Mammary epithelial cell (primary cell): ENCODE measurements at regions not wholly inside any gene's neighbourhood (a gene's known extent, or its start where the extent isn't known, plus 50 kb on each side); places are given as distances from the start of the nearest gene placed in this dataset.

Source experiments
- CTCF ChIP-seq, 2 donors: IDR thresholded peaks in 1 of 2; conservative IDR thresholded peaks in 1 of 2; 2 replicates each; pipeline ENCODE4 v1.5.1; 2011 to 2012; ENCODE audit warnings: inconsistent platforms in 2 of 2, low read length in 2 of 2, mild to moderate bottlenecking in 2 of 2, control low read depth in 1 of 2, low read depth in 1 of 2; ENCODE audit not compliant: insufficient read depth in 1 of 2; ENCODE audit errors: extremely low read depth in 1 of 2
- EZH2 ChIP-seq: IDR thresholded peaks from 2 replicates; pipeline ENCODE4 v1.6.1; 2012; ENCODE audit warnings: low read length, inconsistent platforms, borderline replicate concordance

- TF ChIP-seq CTCF (conservative IDR thresholded peaks at IDR 0.05 in 1 of 2, IDR thresholded peaks at IDR 0.05 in 1 of 2; ENCODE audit: extremely low read depth in 1 of 2, insufficient read depth in 1 of 2, low read depth in 1 of 2, low read length in 2 of 2) (no peak), EZH2 (no peak)
Measured at GRCh38 chr1:98217601-98218000, 296.8 kb upstream of the DPYD start.
